GM19240 (cell line): ENCODE measurements at regions not wholly inside any gene's neighbourhood (a gene's known extent, or its start where the extent isn't known, plus 50 kb on each side); places are given as distances from the start of the nearest gene placed in this dataset.

Experiments
- DNase-seq: peaks from one replicate; pipeline ENCODE4 v3.0.0; 2011; ENCODE audit warnings: low spot score; ENCODE audit not compliant: insufficient read length

- DNase-seq: no peak
Observed at GRCh38 chr5:82850393-82850792, 226.8 kb downstream of the TMEM167A start.

DNA sequence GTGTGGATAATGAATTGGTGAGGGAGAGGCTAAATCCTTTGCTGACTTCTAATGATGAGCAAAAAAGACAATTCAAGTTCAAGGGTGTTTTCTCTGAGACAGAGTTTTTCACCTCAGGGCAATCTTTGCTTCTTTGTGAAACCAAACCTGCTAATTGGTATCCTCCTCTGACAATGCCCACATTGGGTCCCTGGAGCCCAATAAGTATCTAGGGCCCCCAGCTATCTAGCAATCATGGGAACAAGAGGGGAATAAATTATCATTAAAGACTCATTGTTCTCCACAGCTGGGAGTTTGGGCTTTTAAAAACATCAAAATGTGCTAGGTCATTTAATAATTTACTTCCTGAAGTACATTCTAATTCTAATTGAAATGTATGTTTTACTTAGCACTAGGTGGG, 227.3 kb downstream of the TMEM167A start:
- no peak for DNase-seq

DNA sequence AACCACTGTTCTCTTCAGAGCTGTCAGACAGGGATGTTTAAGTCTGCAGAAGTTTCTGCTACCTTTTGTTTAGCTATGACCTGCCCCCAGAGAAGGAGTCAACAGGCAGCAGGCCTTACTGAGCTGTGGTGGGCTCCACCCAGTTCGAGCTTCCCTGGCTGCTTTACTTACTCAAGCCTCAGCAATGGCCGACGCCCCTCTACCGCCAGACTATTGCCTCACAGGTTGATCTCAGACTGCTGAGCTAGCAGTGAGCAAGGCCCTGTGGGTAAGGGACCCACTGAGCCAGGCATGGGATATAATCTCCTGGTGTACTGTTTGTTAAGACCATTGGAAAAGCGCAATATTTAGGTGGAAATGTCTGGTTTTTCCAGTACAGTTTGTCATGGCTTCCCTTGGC, 229.6 kb downstream of the TMEM167A start:
- DNase-seq: no peak

GRCh38 chr5:82839881-82840280, 237.3 kb downstream of the TMEM167A start:
- DNase-seq: no peak

GRCh38 chr5:82835488-82835887, 241.7 kb downstream of the TMEM167A start:
- no peak for DNase-seq

DNA sequence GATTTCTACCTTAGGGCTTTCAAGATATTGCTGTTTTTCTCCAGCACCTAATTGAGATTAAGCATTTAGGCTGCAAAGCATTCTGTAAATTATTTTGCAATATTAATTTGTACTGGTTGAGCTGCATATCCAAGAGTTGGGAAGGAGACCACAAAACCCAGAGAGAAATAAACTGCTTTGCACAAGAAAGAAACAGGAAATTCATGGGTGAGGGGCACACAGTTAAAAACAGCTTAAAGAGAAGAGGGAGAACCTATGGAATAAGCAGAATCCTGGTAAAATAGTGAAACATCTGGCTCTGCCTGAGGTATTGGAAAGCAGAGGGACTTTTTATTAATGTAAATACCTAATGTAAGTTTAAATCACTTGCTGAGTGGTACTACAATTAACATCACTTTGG, 243.0 kb downstream of the TMEM167A start:
- no peak for DNase-seq

- DNase-seq: no peak
Observed at GRCh38 chr5:82833277-82833676, 243.9 kb downstream of the TMEM167A start.

DNA sequence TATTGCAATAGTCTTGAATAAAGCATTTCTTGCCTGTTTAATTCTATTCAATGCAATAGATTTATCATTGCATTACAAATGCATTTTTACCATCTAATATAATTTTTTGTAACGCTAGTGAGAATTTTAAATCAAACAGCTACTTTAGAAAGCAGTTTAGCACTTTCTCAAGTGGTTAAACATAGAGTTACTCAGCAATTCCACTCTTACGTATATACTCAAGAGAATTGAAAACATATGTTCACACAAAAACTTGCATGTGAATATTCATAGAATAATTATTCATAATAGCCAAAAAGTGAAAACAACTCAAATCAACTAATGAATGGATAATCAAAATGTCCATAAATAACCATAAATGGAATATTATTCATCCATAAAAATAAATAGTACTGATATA, 244.7 kb downstream of the TMEM167A start:
- DNase-seq: no peak

- no peak for DNase-seq
Observed at GRCh38 chr5:82828211-82828610, 249.0 kb downstream of the TMEM167A start.

DNA sequence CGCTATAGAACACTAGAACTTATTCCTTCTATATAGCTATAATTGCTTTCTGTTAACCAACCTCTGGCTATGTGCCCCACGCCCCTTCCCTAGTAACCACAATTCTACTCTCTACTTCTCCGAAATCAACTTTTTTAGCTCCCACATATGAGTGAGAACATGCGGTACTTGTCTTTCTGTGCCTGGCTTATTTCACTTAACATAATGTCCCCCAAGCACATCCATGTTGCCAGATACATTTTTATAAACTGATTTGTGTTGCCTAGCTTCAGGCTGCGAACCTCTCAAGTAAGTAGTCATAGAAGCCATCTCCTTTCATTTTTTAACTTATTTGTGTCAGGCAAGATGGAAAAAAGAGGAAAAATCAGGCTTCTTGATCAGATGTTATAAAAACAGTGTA, 249.5 kb downstream of the TMEM167A start:
- no peak for DNase-seq

DNA sequence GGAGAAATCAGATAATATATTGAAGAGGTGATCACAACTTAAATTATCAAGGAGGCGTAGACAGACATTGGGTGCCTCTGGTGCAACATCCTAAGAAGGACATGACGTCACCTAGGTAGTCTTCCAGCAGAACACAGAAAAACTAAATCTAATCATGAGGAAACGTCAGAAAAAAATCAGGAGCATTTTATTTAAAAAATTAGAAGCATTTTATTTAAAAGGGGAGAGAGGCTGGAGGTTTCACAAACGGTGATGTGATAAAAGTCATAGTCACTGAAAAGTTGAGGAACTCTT, 254.6 kb downstream of the TMEM167A start:
- DNase-seq: no peak

DNA sequence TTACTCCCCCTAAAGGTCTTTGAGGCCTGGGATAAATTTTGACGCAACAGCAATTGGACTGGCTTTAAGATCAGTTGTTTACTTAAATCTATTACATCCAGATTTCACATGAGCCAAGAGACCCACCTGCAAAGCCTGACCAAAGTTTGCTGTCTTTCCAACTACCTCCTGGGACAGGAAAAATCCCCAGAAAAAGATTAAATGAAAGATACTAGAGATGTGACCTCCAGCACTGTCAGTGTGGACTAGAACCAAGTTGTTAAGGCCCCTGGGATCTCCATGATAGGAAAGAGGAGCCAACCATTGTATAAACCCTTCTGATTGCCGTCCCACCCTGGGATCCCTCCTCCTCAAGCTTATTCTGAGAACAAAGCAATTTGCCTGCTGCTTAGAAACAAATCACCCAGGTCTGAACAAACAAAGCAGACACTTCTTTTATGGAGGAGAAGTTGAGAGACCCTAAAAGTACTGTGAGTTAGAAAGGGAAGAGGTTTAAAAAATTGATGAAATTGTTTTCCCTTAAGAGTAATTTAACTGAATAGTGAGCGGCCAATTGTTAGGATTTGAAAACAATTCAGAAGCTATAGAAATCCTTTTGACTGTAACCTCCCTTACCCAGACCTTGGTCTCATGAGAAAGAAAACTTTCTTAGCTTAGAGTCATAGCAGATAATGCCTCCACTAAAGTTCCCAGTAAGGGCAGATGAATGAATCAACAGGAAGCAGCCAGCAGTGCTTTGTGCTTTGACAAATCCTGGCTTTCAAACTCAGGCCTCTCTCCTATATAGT, 255.2 kb downstream of the TMEM167A start:
- no peak for DNase-seq

DNA sequence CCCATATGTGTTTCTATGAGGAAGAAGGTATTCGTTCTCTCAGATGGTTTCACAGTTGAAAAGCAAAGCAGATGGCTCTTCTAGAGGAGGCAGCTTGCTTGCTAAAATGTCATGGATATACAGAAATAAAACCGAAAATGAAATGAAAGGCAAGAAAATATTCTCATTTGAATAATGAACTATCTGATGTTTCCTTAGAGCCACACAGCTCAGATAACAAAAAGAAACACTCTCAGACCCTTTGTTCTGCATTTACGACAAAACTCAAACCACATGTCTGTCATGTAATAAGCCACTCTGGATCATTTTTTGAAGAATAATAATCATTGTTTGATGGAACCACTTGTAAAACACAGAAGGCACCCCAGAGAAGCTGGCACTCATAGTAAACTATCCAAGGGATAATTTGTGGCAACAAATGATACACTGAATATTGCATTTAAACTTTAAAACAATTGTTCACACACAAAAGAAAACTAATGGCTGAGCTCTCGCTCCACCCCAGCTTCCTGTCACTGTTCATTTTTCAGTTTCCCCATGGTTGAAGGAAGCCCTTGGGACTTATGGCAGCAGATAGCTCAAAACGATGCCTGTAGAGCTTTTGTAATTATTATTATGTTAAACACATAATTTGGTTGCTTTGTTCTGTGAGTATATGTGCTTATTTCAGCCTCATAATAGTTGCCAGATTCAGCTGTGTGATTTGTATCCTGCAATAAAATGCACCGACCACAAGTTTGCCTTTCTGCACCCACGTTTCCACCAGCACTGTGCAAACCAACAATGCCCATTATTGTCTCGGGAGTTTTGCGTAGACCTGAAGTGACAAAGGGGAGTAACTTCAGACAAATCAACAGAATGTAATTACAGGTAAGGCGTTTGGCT, 256.0 kb downstream of the TMEM167A start:
- DNase-seq: peak; percentile 38

DNA sequence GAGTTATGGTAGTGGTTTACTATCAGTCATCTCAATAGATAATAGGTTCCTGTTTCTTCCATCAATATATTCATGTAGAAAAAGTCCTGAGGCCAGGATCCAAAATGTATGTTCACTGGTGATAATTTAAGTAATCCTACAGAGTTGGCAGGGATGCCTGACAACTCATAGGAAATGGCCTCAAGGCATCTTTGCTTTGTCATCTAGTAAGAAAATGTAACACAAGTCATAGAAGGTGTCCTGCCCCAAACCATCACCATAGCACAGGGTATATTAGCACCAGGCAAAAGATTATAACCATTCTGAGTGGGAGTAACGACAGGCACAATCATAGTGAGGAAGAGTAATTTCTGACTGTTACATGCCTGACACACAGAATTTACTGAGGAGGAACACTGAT, 257.0 kb downstream of the TMEM167A start:
- no peak for DNase-seq

- DNase-seq: no peak
Observed at GRCh38 chr5:82817897-82818676, 259.1 kb downstream of the TMEM167A start.

- DNase-seq: no peak
Observed at GRCh38 chr5:82816926-82817325, 260.3 kb downstream of the TMEM167A start.

- no peak for DNase-seq
Observed at GRCh38 chr5:82815871-82816270, 261.3 kb downstream of the TMEM167A start.

- DNase-seq: no peak
Observed at GRCh38 chr5:82813861-82814260, 263.3 kb downstream of the TMEM167A start.

GRCh38 chr5:82812575-82812974, 264.6 kb downstream of the TMEM167A start:
- DNase-seq: no peak

DNA sequence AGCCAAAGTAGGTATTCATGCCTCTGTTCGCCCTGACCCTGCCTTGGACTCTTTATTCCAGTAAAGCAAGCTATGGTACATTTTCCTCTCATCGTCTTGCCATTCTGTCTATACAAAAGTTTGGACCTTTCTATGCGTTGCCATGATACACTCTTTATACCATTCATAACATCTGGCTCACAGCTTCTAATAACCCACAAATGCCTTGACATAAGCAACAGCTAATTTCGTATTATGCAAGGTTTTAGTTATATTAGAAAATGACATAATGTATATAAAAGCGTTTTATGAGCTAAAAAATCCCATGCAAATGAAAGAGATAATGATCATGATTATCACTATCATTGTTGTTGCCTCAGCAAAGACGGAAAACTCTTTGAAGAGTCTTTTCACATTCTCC, 265.7 kb downstream of the TMEM167A start:
- no peak for DNase-seq

DNA sequence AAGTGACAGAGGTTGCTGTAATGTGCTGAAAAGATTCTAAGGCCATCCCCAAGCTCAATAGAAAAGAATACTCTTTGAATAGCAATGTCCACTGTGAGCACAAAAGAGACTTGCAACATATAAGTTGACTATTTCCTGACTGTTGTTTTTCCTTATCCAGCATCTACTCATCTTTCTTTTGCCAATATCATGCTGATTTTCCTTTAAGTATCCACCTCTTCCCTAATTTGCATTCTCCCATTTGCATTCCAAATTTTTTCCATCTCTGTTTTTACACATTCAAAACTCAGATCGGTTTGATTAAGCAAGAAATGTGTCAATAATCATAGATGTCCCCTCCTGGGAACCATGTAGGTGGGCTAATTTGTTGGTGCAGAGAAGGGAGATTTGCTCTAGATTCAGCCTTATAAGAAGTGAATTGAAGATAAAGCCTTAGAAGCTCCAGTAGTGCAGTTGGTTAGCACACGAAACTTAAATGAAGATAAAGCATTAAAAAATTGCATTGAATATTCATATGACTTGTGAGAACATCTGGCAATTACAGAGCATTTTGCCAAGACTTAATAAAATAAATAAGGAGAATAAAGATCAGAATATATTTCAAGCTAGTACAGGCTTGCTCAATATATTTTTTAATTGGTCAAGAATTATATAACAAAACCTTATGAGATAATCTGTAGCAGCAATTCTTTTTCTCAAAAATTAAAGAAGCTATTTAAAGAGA, 267.6 kb downstream of the TMEM167A start:
- no peak for DNase-seq
